BE2C (cell line): ENCODE measurements at regions not wholly inside any gene's neighbourhood (a gene's known extent, or its start where the extent isn't known, plus 50 kb on each side); places are given as distances from the start of the nearest gene placed in this dataset.

Experiments
- DNase-seq: peaks from one replicate; pipeline ENCODE4 v3.0.0-alpha.2; 2020
- H3K27me3 ChIP-seq: fragments of 250-450 bp; sonication (Bioruptor Pico); 2 replicates; pipeline ENCODE4 v1.5.1; 2020; ENCODE audit warnings: mild to moderate bottlenecking
- H3K36me3 ChIP-seq: fragments of 250-450 bp; sonication (Bioruptor Pico); 2 replicates; pipeline ENCODE4 v1.5.1; 2020; ENCODE audit warnings: mild to moderate bottlenecking
- H3K4me1 ChIP-seq: fragments of 250-450 bp; sonication (Bioruptor Pico); 2 replicates; pipeline ENCODE4 v1.5.1; 2020
- H3K4me3 ChIP-seq: 2 replicates; pipeline ENCODE4 v1.5.1; 2011; ENCODE audit warnings: low read depth, low read length
- H3K9me3 ChIP-seq: fragments of 250-450 bp; sonication (Bioruptor Pico); 2 replicates; pipeline ENCODE4 v1.5.1; 2020
- CTCF ChIP-seq: IDR thresholded peaks from 2 replicates; pipeline ENCODE4 v1.5.1; 2012; ENCODE audit warnings: mild to moderate bottlenecking, low read depth, low read length

- Histone ChIP-seq H3K4me1 (no peaks in the 10 kb centered on the region), H3K9me3 (no peaks in the 10 kb centered on the region), H3K4me3 (no peak overlapping the region), H3K36me3 (no peaks in the 10 kb centered on the region), H3K27me3 (no peaks in the 10 kb centered on the region)
- no peak for DNase-seq
- TF ChIP-seq CTCF, result no peak
These were observed 1141.3 kb downstream of the BRINP3 start for GRCh38 chr1:189336115-189337100.

GRCh38 chr1:189349607-189350006 is 1128.1 kb downstream of the BRINP3 start:
- peaks cover 5% of the 10 kb centered on the region for H3K4me1 ChIP-seq
- H3K4me3 ChIP-seq, result no peak overlapping the region
- no peaks in the 10 kb centered on the region for H3K9me3 ChIP-seq
- no peaks in the 10 kb centered on the region for H3K36me3 ChIP-seq
- TF ChIP-seq CTCF, result no peak
- DNase-seq, result no peak
- no peaks in the 10 kb centered on the region for H3K27me3 ChIP-seq

GRCh38 chr1:189350983-189351616 is 1126.6 kb downstream of the BRINP3 start:
- Histone ChIP-seq H3K9me3 (no peaks in the 10 kb centered on the region), H3K4me3 (peak overlapping the region; percentile 37), H3K36me3 (no peaks in the 10 kb centered on the region), H3K4me1 (peaks cover 5% of the 10 kb centered on the region), H3K27me3 (no peaks in the 10 kb centered on the region)
- TF ChIP-seq CTCF, result no peak
- no peak for DNase-seq

- no peak overlapping the region for H3K4me3 ChIP-seq
- no peaks in the 10 kb centered on the region for H3K36me3 ChIP-seq
- peaks cover 5% of the 10 kb centered on the region for H3K4me1 ChIP-seq
- no peak for TF ChIP-seq CTCF
- no peaks in the 10 kb centered on the region for H3K27me3 ChIP-seq
- H3K9me3 ChIP-seq, result no peaks in the 10 kb centered on the region
- no peak for DNase-seq
These were observed 1125.7 kb downstream of the BRINP3 start for GRCh38 chr1:189351960-189352359.

GRCh38 chr1:189356206-189356605 is 1121.5 kb downstream of the BRINP3 start:
- no peak for DNase-seq
- H3K27me3 ChIP-seq, result no peaks in the 10 kb centered on the region
- no peaks in the 10 kb centered on the region for H3K36me3 ChIP-seq
- H3K4me1 ChIP-seq, result no peaks in the 10 kb centered on the region; the same call in 1 of the 2 replicates
- no peak for TF ChIP-seq CTCF
- no peaks in the 10 kb centered on the region for H3K9me3 ChIP-seq
- H3K4me3 ChIP-seq, result no peak overlapping the region

- no peaks in the 10 kb centered on the region for H3K4me1 ChIP-seq
- no peaks in the 10 kb centered on the region for H3K36me3 ChIP-seq
- H3K9me3 ChIP-seq, result no peaks in the 10 kb centered on the region
- no peak for DNase-seq
- H3K27me3 ChIP-seq, result no peaks in the 10 kb centered on the region
- TF ChIP-seq CTCF, result no peak
- no peak overlapping the region for H3K4me3 ChIP-seq
These were observed 1120.3 kb downstream of the BRINP3 start for GRCh38 chr1:189357317-189357716.
